Stimulated activated CD8-positive, alpha-beta memory T cell treated with anti-CD3 and anti-CD28 coated beads, Interleukin-12 subunit alpha, Interleukin-12 subunit beta, amount 100 ng/mL, for 1 hour (primary cell): ENCODE measurements at regions not wholly inside any gene's neighbourhood (a gene's known extent, or its start where the extent isn't known, plus 50 kb on each side); places are given as distances from the start of the nearest gene placed in this dataset.
"Not testable (repeated sequence)": the region's sequence is repeated elsewhere in the genome, so short reads cannot be mapped to it uniquely, and the experiment has no call there.

Source experiments
- DNase-seq: peaks from one replicate; pipeline ENCODE4 v3.0.0-alpha.2; 2020; ENCODE audit warnings: low read depth

- DNase-seq = no peak
These were observed 220.5 kb upstream of the DUSP10 start for GRCh38 chr1:221962385-221962784.

- DNase-seq = peak; percentile 30
These were observed 219.8 kb upstream of the DUSP10 start for GRCh38 chr1:221961532-221962292.

- DNase-seq = not testable (repeated sequence)
These were observed 216.3 kb upstream of the DUSP10 start for GRCh38 chr1:221958161-221958562.

- not testable (repeated sequence) for DNase-seq
These were observed 215.5 kb upstream of the DUSP10 start for GRCh38 chr1:221957350-221957749.

GRCh38 chr1:221949996-221950395, 208.1 kb upstream of the DUSP10 start:
- DNase-seq = no peak

- no peak for DNase-seq
These were observed 206.6 kb upstream of the DUSP10 start for GRCh38 chr1:221948459-221948858.

GRCh38 chr1:221947731-221948130, 205.8 kb upstream of the DUSP10 start:
- no peak for DNase-seq

- no peak for DNase-seq
These were observed 204.9 kb upstream of the DUSP10 start for GRCh38 chr1:221946768-221947167.

- DNase-seq = no peak
These were observed 203.8 kb upstream of the DUSP10 start for GRCh38 chr1:221945669-221946068.

GRCh38 chr1:221944247-221944870, 202.5 kb upstream of the DUSP10 start:
- no peak for DNase-seq

- DNase-seq = no peak
These were observed 198.7 kb upstream of the DUSP10 start for GRCh38 chr1:221940631-221941030.

GRCh38 chr1:221939607-221940006, 197.7 kb upstream of the DUSP10 start:
- DNase-seq = no peak

GRCh38 chr1:221937155-221937953, 195.5 kb upstream of the DUSP10 start:
- DNase-seq = no peak

- DNase-seq = no peak
These were observed 191.9 kb upstream of the DUSP10 start for GRCh38 chr1:221933814-221934213.

GRCh38 chr1:221926441-221926840, 184.6 kb upstream of the DUSP10 start:
- DNase-seq = no peak

GRCh38 chr1:221925947-221926346, 184.1 kb upstream of the DUSP10 start:
- DNase-seq = no peak

- DNase-seq = no peak
These were observed 182.2 kb upstream of the DUSP10 start for GRCh38 chr1:221923929-221924598.

GRCh38 chr1:221921936-221922335, 180.0 kb upstream of the DUSP10 start:
- no peak for DNase-seq

GRCh38 chr1:221919743-221920142, 177.9 kb upstream of the DUSP10 start:
- no peak for DNase-seq

- DNase-seq = no peak
These were observed 177.5 kb upstream of the DUSP10 start for GRCh38 chr1:221919341-221919740.

- DNase-seq = no peak
These were observed 174.3 kb upstream of the DUSP10 start for GRCh38 chr1:221916176-221916575.

- DNase-seq = no peak
These were observed 173.9 kb upstream of the DUSP10 start for GRCh38 chr1:221915764-221916163.
